Panc1 (cell line): ENCODE measurements at regions not wholly inside any gene's neighbourhood (a gene's known extent, or its start where the extent isn't known, plus 50 kb on each side); places are given as distances from the start of the nearest gene placed in this dataset.

Experiments
- CTCF ChIP-seq: fragments of 450-650 bp; IDR thresholded peaks from 2 replicates; pipeline ENCODE4 v1.5.1; 2017; ENCODE audit warnings: mild to moderate bottlenecking
- POLR2AphosphoS5 ChIP-seq: IDR thresholded peaks from 2 replicates; pipeline ENCODE4 v1.6.1; 2012; ENCODE audit warnings: mild to moderate bottlenecking, low read depth, low read length, moderate library complexity
- REST ChIP-seq, 2 experiments: IDR thresholded peaks; 2 replicates each; pipeline ENCODE4 v1.6.1; 2011 to 2012; ENCODE audit warnings: low read depth in 2 of 2, control low read depth in 1 of 2, low read length in 1 of 2, mild to moderate bottlenecking in 1 of 2, moderate library complexity in 1 of 2; ENCODE audit not compliant: insufficient read depth in 1 of 2

GRCh38 chr2:7866104-7866503 lies 815.8 kb upstream of the ID2 start:
- TF ChIP-seq CTCF (no peak), REST (IDR thresholded peaks at IDR 0.05; ENCODE audit: insufficient read depth in 1 of 2, low read depth in 2 of 2, low read length in 1 of 2) (no peak), POLR2AphosphoS5 (no peak)
